IMR-90 (cell line): ENCODE measurements at regions not wholly inside any gene's neighbourhood (a gene's known extent, or its start where the extent isn't known, plus 50 kb on each side); places are given as distances from the start of the nearest gene placed in this dataset.

Experiments
- ATAC-seq: fragments of 200-7000 bp; cut with Tn5 transposase; 2 replicates; pipeline ENCODE4 v1.9.1; 2020; ENCODE audit warnings: low read depth, mild to moderate bottlenecking, moderate library complexity
- BruUV-seq: library from RNA; stranded (reverse); fragments of 400-500 nt; replicated peaks from 2 replicates; lab custom pipeline; 2021; lab: Mats Ljungman, UMichigan
- CTCF ChIA-PET: fragments of 300-600 bp; formaldehyde crosslinking; extraction: SDS; loops from one replicate; lab custom pipeline; 2021; ENCODE audit warnings: antibody characterized with exemption; lab: Yijun Ruan, JAX
- POLR2A ChIA-PET: fragments of 300-600 bp; sonication (Branson Sonifier 250); formaldehyde crosslinking; loops from one replicate; lab custom pipeline; 2022; ENCODE audit warnings: antibody characterized with exemption; ENCODE audit not compliant: unreplicated experiment; lab: Charles Lee
- DNase-seq: peaks from one replicate; pipeline ENCODE4 v3.0.0; 2013
- H2AFZ ChIP-seq: replicated peaks from 2 replicates; pipeline ENCODE3; 2013; ENCODE audit warnings: low read length, mild to moderate bottlenecking; ENCODE audit not compliant: poor library complexity
- H2AK5ac ChIP-seq: 2 replicates; pipeline ENCODE4 v1.6.1; 2013; ENCODE audit warnings: low read depth, low read length, inconsistent platforms
- H2AK9ac ChIP-seq: replicated peaks from 2 replicates; pipeline ENCODE3; 2013; ENCODE audit warnings: mild to moderate bottlenecking, low read depth, low read length, moderate library complexity; ENCODE audit not compliant: poor library complexity
- H2BK120ac ChIP-seq: 2 replicates; pipeline ENCODE4 v1.6.1; 2013; ENCODE audit warnings: low read depth, low read length, inconsistent platforms
- H2BK15ac ChIP-seq: 3 replicates; pipeline ENCODE4 v1.6.1; 2013; ENCODE audit warnings: low read depth, low read length, inconsistent platforms
- H2BK20ac ChIP-seq: 2 replicates; pipeline ENCODE4 v1.6.1; 2013; ENCODE audit warnings: low read depth, mild to moderate bottlenecking, inconsistent platforms, low read length, moderate library complexity
- H2BK5ac ChIP-seq: 2 replicates; pipeline ENCODE4 v1.6.1; 2013; ENCODE audit warnings: mild to moderate bottlenecking, low read depth, low read length, inconsistent platforms; ENCODE audit not compliant: poor library complexity, severe bottlenecking
- H3K14ac ChIP-seq: replicated peaks from 2 replicates; pipeline ENCODE4 v1.6.1; 2013; ENCODE audit warnings: low read depth, low read length, inconsistent platforms
- H3K18ac ChIP-seq: 2 replicates; pipeline ENCODE4 v1.6.1; 2013; ENCODE audit warnings: low read depth, low read length, control low read depth
- H3K23ac ChIP-seq: 2 replicates; pipeline ENCODE4 v1.6.1; 2013; ENCODE audit warnings: low read depth, low read length, inconsistent platforms
- H3K27ac ChIP-seq: 2 replicates; pipeline ENCODE4 v1.5.1; 2013; ENCODE audit warnings: mild to moderate bottlenecking, control low read depth, low read length; ENCODE audit not compliant: insufficient read depth
- H3K27me3 ChIP-seq: 2 replicates; pipeline ENCODE4 v1.6.1; 2013; ENCODE audit warnings: low read length; ENCODE audit not compliant: control insufficient read depth, insufficient read depth
- H3K36me3 ChIP-seq: 2 replicates; pipeline ENCODE4 v1.6.1; 2013; ENCODE audit warnings: low read length, mixed read lengths; ENCODE audit not compliant: control insufficient read depth, insufficient read depth
- H3K4ac ChIP-seq: 2 replicates; pipeline ENCODE4 v1.6.1; 2013; ENCODE audit warnings: low read depth, low read length, inconsistent platforms
- H3K4me1 ChIP-seq: 2 replicates; pipeline ENCODE4 v1.6.1; 2013; ENCODE audit warnings: low read length, mixed read lengths; ENCODE audit not compliant: control insufficient read depth, insufficient read depth
- H3K4me2 ChIP-seq: 2 replicates; pipeline ENCODE4 v1.6.1; 2013; ENCODE audit warnings: low read depth, mild to moderate bottlenecking, control low read depth, low read length, moderate library complexity
- H3K4me3 ChIP-seq: 2 replicates; pipeline ENCODE4 v1.5.1; 2013; ENCODE audit warnings: low read depth, mild to moderate bottlenecking, control low read depth, low read length, moderate library complexity; ENCODE audit not compliant: insufficient read depth
- H3K56ac ChIP-seq: 2 replicates; pipeline ENCODE4 v1.6.1; 2013; ENCODE audit warnings: low read length, inconsistent platforms; ENCODE audit not compliant: insufficient read depth; ENCODE audit errors: extremely low read depth
- H3K79me1 ChIP-seq, 2 experiments: 2 replicates each; pipeline ENCODE4 v1.6.1; 2013; ENCODE audit warnings: low read length in 2 of 2, inconsistent platforms in 1 of 2, low read depth in 1 of 2
- H3K9ac ChIP-seq: 2 replicates; pipeline ENCODE4 v1.6.1; 2013; ENCODE audit warnings: low read depth, low read length, control low read depth
- H3K9me1 ChIP-seq: 2 replicates; pipeline ENCODE4 v1.6.1; 2013; ENCODE audit warnings: low read length, inconsistent platforms; ENCODE audit not compliant: insufficient read depth
- H3K9me3 ChIP-seq: 2 replicates; pipeline ENCODE4 v1.6.1; 2013; ENCODE audit warnings: low read length; ENCODE audit not compliant: control insufficient read depth, insufficient read depth
- H4K20me1 ChIP-seq: 2 replicates; pipeline ENCODE4 v1.6.1; 2013; ENCODE audit warnings: low read length, inconsistent platforms; ENCODE audit not compliant: insufficient read depth
- H4K5ac ChIP-seq: 2 replicates; pipeline ENCODE4 v1.6.1; 2013; ENCODE audit warnings: mild to moderate bottlenecking, low read depth, low read length, control low read depth
- H4K8ac ChIP-seq, 2 experiments: 2 replicates each; pipeline ENCODE4 v1.6.1; 2013; ENCODE audit warnings: low read depth in 2 of 2, low read length in 2 of 2, control low read depth in 1 of 2, inconsistent platforms in 1 of 2
- H4K91ac ChIP-seq: 2 replicates; pipeline ENCODE4 v1.6.1; 2013; ENCODE audit warnings: low read depth, low read length, inconsistent platforms; ENCODE audit not compliant: insufficient read depth
- FOS ChIP-seq: fragments of 150-350 bp; IDR thresholded peaks from 2 replicates; pipeline ENCODE4 v1.6.1; 2016; ENCODE audit warnings: low read depth, low read length
- WGBS, 2 experiments: methylation state at CpG; one replicate each; pipeline versions ENCODE4 v1.1.5 to v1.1.7; 2013; ENCODE audit warnings: missing lambda C conversion rate in 2 of 2; ENCODE audit not compliant: insufficient read length in 1 of 2; ENCODE audit errors: extremely low coverage in 2 of 2; 5-methylcytosine and 5-hydroxymethylcytosine counted together
- dilution Hi-C: fragments of 300-500 bp; cut with HindIII; formaldehyde crosslinking; loops from one replicate; pipeline ENCODE4 v1.14.3; 2018; ENCODE audit warnings: low sequenced_read_pairs; ENCODE audit not compliant: unreplicated experiment
- in situ Hi-C: fragments of 300-500 bp; cut with MboI; formaldehyde crosslinking; loops from 3 replicates; pipeline ENCODE4 v1.14.3; 2019; ENCODE audit warnings: low sequenced_read_pairs, inconsistent platforms, mixed read lengths
- intact Hi-C: fragments of 100-400 bp; cut with micrococcal nuclease; formaldehyde crosslinking; loops from 2 replicates; pipeline ENCODE4 v1.10.0; 2022

DNA sequence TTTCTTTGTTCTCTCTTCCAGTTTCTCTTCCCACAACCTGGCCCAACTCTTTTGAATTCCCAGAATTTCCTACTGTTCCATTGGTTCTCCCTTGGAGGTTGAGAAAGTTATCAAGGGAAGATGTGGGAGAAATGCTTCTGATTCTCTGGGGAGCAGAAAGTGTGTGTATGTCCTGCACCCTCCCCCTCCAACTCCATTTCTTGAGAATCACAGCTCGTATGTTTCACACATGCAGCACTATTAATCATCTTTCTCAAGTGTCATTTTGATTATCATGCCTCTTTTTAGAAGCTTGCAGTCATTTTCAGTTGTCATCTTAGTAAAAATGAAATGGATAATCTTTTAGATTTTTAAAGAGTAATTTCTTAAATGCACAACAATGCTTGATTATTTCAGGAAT lies 296.8 kb upstream of the SLC39A10 start:
- Histone ChIP-seq H2BK120ac (no peak overlapping the region), H4K8ac (no peak overlapping the region), H3K23ac (no peak overlapping the region), H3K4ac (no peak overlapping the region), H3K27ac (no peak overlapping the region), H3K27me3 (no peaks in the 10 kb centered on the region), H3K4me2 (no peak overlapping the region), H3K36me3 (no peaks in the 10 kb centered on the region), H3K14ac (no peak overlapping the region), H3K4me3 (no peak overlapping the region), H3K79me1 (no peaks in the 10 kb centered on the region), H3K9me3 (peaks cover 2% of the 10 kb centered on the region), H3K18ac (0 out of 2 replicates have a peak overlapping the region, but pooled peaks have one; percentile 24), H2BK20ac (no peak overlapping the region), H4K5ac (no peak overlapping the region), H2BK15ac (no peak overlapping the region), H3K9me1 (peaks cover 3% of the 10 kb centered on the region; the same call in 1 of the 2 replicates), H3K56ac (no peak overlapping the region), H3K9ac (no peak overlapping the region), H2AK9ac (no peak overlapping the region), H2BK5ac (no peak overlapping the region), H2AFZ (no peak overlapping the region), H4K91ac (no peak overlapping the region), H2AK5ac (no peak overlapping the region), H3K4me1 (peaks cover 10% of the 10 kb centered on the region; the same call in 1 of the 2 replicates), H4K20me1 (no peaks in the 10 kb centered on the region)
- ChIA-PET CTCF (interaction anchor here (0.6 kb wide), 1 partner anchor 490 kb away, joined by 3 read pairs; no protein-coding TSS in a partner anchor), POLR2A (no interaction called here)
- dilution Hi-C loops (no loop called here), intact Hi-C loops (loop anchor here (5.0 kb wide), 1 partner anchor 297 kb away; the partner anchor contains the start of gene SLC39A10), in situ Hi-C loops (no loop called here)
- no peak for DNase-seq
- no peak for TF ChIP-seq FOS
- WGBS, 2 experiments = no CpG with 5 or more reads among the region's 1 CpG
- no TSS peak for BruUV-seq
- ATAC-seq = no peak
